CD14-positive monocyte (primary cell): ENCODE measurements at regions not wholly inside any gene's neighbourhood (a gene's known extent, or its start where the extent isn't known, plus 50 kb on each side); places are given as distances from the start of the nearest gene placed in this dataset.

Experiments used
- DNase-seq, 3 donors: peaks; one replicate each; pipeline ENCODE4 v3.0.0-alpha.2; 2011 to 2022
- H2AFZ ChIP-seq: 2 replicates; pipeline ENCODE4 v1.6.0; 2012; ENCODE audit warnings: mild to moderate bottlenecking, low read depth, low read length, inconsistent platforms; ENCODE audit not compliant: insufficient read depth, poor library complexity, severe bottlenecking
- H3K27ac ChIP-seq, 2 donors: 1 replicate in 1 of 2; 2 replicates in 1 of 2; pipeline ENCODE4 v1.5.1; 2012 to 2013; ENCODE audit warnings: low read length in 2 of 2, control low read depth in 1 of 2, inconsistent platforms in 1 of 2, low read depth in 1 of 2, mild to moderate bottlenecking in 1 of 2
- H3K27me3 ChIP-seq, 2 donors: one replicate each; pipeline versions ENCODE4 v1.6.0 to v1.6.1; 2011 to 2013; ENCODE audit warnings: low read length in 2 of 2; ENCODE audit not compliant: control insufficient read depth in 2 of 2, insufficient read depth in 2 of 2
- H3K36me3 ChIP-seq, 2 donors: replicated peaks in 1 of 2; 1 replicate in 1 of 2; 2 replicates in 1 of 2; pipeline versions ENCODE4 v1.5.1 to v1.6.1; 2012 to 2013; ENCODE audit warnings: low read length in 2 of 2, control low read depth in 1 of 2, inconsistent platforms in 1 of 2, mild to moderate bottlenecking in 1 of 2; ENCODE audit not compliant: insufficient read depth in 2 of 2, control insufficient read depth in 1 of 2
- H3K4me1 ChIP-seq, 2 donors: 1 replicate in 1 of 2; 2 replicates in 1 of 2; pipeline versions ENCODE4 v1.5.1 to v1.6.1; 2012 to 2013; ENCODE audit warnings: low read length in 2 of 2, control low read depth in 1 of 2, inconsistent platforms in 1 of 2, mild to moderate bottlenecking in 1 of 2, moderate library complexity in 1 of 2; ENCODE audit not compliant: insufficient read depth in 2 of 2, control insufficient read depth in 1 of 2
- H3K4me2 ChIP-seq: replicated peaks from 2 replicates; pipeline ENCODE3; 2012; ENCODE audit warnings: low read length, moderate library complexity, mild to moderate bottlenecking; ENCODE audit not compliant: poor library complexity, severe bottlenecking; ENCODE audit errors: extremely low read depth
- H3K4me3 ChIP-seq, 3 experiments: fragments of 200-600 bp in 1 of 3; sonication (generic) in 1 of 3; replicated peaks in 1 of 3; 1 replicate in 2 of 3; 2 replicates in 1 of 3; pipeline ENCODE4 v1.5.1; 2011 to 2013; ENCODE audit warnings: low read length in 3 of 3, mild to moderate bottlenecking in 3 of 3, control low read depth in 2 of 3, low read depth in 2 of 3, inconsistent platforms in 1 of 3, moderate library complexity in 1 of 3
- H3K79me2 ChIP-seq: 2 replicates; pipeline ENCODE4 v1.6.0; 2012; ENCODE audit warnings: mild to moderate bottlenecking, control low read depth, inconsistent platforms, low read length, moderate library complexity; ENCODE audit not compliant: insufficient read depth
- H3K9ac ChIP-seq: 2 replicates; pipeline ENCODE4 v1.6.0; 2017; ENCODE audit warnings: low read length, mild to moderate bottlenecking; ENCODE audit not compliant: insufficient read depth, poor library complexity, severe bottlenecking
- H3K9me3 ChIP-seq, 2 donors: replicated peaks in 1 of 2; 1 replicate in 1 of 2; 2 replicates in 1 of 2; pipeline versions ENCODE4 v1.5.1 to v1.6.1; 2012 to 2013; ENCODE audit warnings: low read length in 2 of 2, control low read depth in 1 of 2; ENCODE audit not compliant: control insufficient read depth in 1 of 2, insufficient read depth in 1 of 2
- H4K20me1 ChIP-seq: 2 replicates; pipeline ENCODE4 v1.6.0; 2012; ENCODE audit warnings: mild to moderate bottlenecking, low read length, control low read depth, moderate library complexity; ENCODE audit not compliant: insufficient read depth
- H3K27ac Mint-ChIP-seq, 7 donors: one replicate each; pipeline ENCODE4 v1.8.0; 2020; ENCODE audit warnings: mild to moderate bottlenecking in 7 of 7, mixed read lengths in 7 of 7, moderate library complexity in 6 of 7, inconsistent platforms in 2 of 7
- H3K27me3 Mint-ChIP-seq, 3 donors: one replicate each; pipeline ENCODE4 v1.8.0; 2021 to 2022; ENCODE audit warnings: low read depth in 3 of 3, mild to moderate bottlenecking in 3 of 3, mixed read lengths in 3 of 3, moderate library complexity in 3 of 3, inconsistent platforms in 1 of 3
- H3K36me3 Mint-ChIP-seq, 2 donors: one replicate each; pipeline ENCODE4 v1.8.0; 2020; ENCODE audit warnings: mixed read lengths in 2 of 2, inconsistent platforms in 1 of 2, mild to moderate bottlenecking in 1 of 2
- H3K4me1 Mint-ChIP-seq: one replicate; pipeline ENCODE4 v1.8.0; 2020; ENCODE audit warnings: mild to moderate bottlenecking, mixed read lengths
- H3K4me3 Mint-ChIP-seq, 2 donors: one replicate each; pipeline ENCODE4 v1.8.0; 2020; ENCODE audit warnings: mild to moderate bottlenecking in 2 of 2, mixed read lengths in 2 of 2, moderate library complexity in 1 of 2
- H3K9me3 Mint-ChIP-seq, 7 donors: one replicate each; pipeline ENCODE4 v1.8.0; 2020 to 2022; ENCODE audit warnings: mixed read lengths in 7 of 7, mild to moderate bottlenecking in 6 of 7, moderate library complexity in 6 of 7, inconsistent platforms in 2 of 7
- CTCF ChIP-seq: fragments of 200-600 bp; IDR thresholded peaks from one replicate; pipeline ENCODE4 v1.8.0; 2022; ENCODE audit warnings: antibody characterized with exemption, mild to moderate bottlenecking
- WGBS: methylation state at CpG from one replicate; pipeline ENCODE4 v1.1.5; 2013; ENCODE audit warnings: missing lambda C conversion rate; ENCODE audit not compliant: insufficient coverage; 5-methylcytosine and 5-hydroxymethylcytosine counted together
- intact Hi-C, 2 donors: fragments of 100-400 bp; cut with micrococcal nuclease; formaldehyde crosslinking; loops; one replicate each; pipeline versions ENCODE4 v1.15.0 to v1.15.1; 2023

- H3K36me3 ChIP-seq = no peaks in the 10 kb centered on the region
- no peak for TF ChIP-seq CTCF
- no peaks in the 10 kb centered on the region for H3K79me2 ChIP-seq
- H3K9me3 ChIP-seq = peaks cover 20 to 75% of the 10 kb centered on the region in 2 donors
- no peak overlapping the region for H3K9ac ChIP-seq
- no peaks in the 10 kb centered on the region for H3K4me1 ChIP-seq
- peaks cover 13 to 22% (median 16%) of the 10 kb centered on the region in 7 donors for H3K9me3 Mint-ChIP-seq
- no peaks in the 10 kb centered on the region for H4K20me1 ChIP-seq
- intact Hi-C loops = no loop called here
- no peaks in the 10 kb centered on the region for H3K36me3 Mint-ChIP-seq
- no peak overlapping the region for H3K4me3 Mint-ChIP-seq
- no peak overlapping the region for H2AFZ ChIP-seq
- no peak overlapping the region for H3K27ac ChIP-seq
- no CpG with 5 or more reads among the region's 1 CpG for WGBS
- H3K4me3 ChIP-seq = no peak overlapping the region
- no peak for DNase-seq
- no peak overlapping the region for H3K4me2 ChIP-seq
- H3K4me1 Mint-ChIP-seq = no peaks in the 10 kb centered on the region
- no peaks in the 10 kb centered on the region for H3K27me3 ChIP-seq
- no peaks in the 10 kb centered on the region for H3K27me3 Mint-ChIP-seq
- no peak overlapping the region for H3K27ac Mint-ChIP-seq
Measured at GRCh38 chr6:61558796-61559195, 727.2 kb downstream of the KHDRBS2 start.

- H3K27me3 ChIP-seq = no peaks in the 10 kb centered on the region
- peaks cover 11 to 19% (median 15%) of the 10 kb centered on the region in 7 donors for H3K9me3 Mint-ChIP-seq
- no peaks in the 10 kb centered on the region for H3K36me3 ChIP-seq
- no peak overlapping the region for H3K9ac ChIP-seq
- no peak overlapping the region for H2AFZ ChIP-seq
- no peaks in the 10 kb centered on the region for H3K36me3 Mint-ChIP-seq
- no peak overlapping the region for H3K4me3 ChIP-seq
- no peaks in the 10 kb centered on the region for H3K4me1 Mint-ChIP-seq
- no peak overlapping the region for H3K27ac Mint-ChIP-seq
- peaks cover 13 to 68% of the 10 kb centered on the region in 2 donors for H3K9me3 ChIP-seq
- TF ChIP-seq CTCF = no peak
- intact Hi-C loops = no loop called here
- H3K79me2 ChIP-seq = no peaks in the 10 kb centered on the region
- no peak overlapping the region for H3K4me2 ChIP-seq
- no peaks in the 10 kb centered on the region for H3K4me1 ChIP-seq
- 100% methylated on average over 3 of the region's 6 CpGs for WGBS
- H4K20me1 ChIP-seq = no peaks in the 10 kb centered on the region
- no peak for DNase-seq
- no peak overlapping the region for H3K4me3 Mint-ChIP-seq
- H3K27me3 Mint-ChIP-seq = peaks cover 0 to 2% (median 0%) of the 10 kb centered on the region in 3 donors
- no peak overlapping the region for H3K27ac ChIP-seq
Measured at GRCh38 chr6:61555993-61556392, 730.0 kb downstream of the KHDRBS2 start.
